Parathyroid adenoma (tissue), 2 donors: ENCODE measurements at regions not wholly inside any gene's neighbourhood (a gene's known extent, or its start where the extent isn't known, plus 50 kb on each side); places are given as distances from the start of the nearest gene placed in this dataset.

ENCODE experiments used
- H2AFZ ChIP-seq: fragments of 300-600 bp; sonication (generic); one replicate; pipeline ENCODE4 v1.7.0; 2017; ENCODE audit warnings: antibody characterized with exemption, mild to moderate bottlenecking
- H3K27ac ChIP-seq: fragments of 300-600 bp; sonication (generic); one replicate; pipeline ENCODE4 v1.7.0; 2017
- H3K27me3 ChIP-seq: fragments of 300-600 bp; sonication (generic); one replicate; pipeline ENCODE4 v1.7.0; 2017; ENCODE audit warnings: low read length; ENCODE audit not compliant: control insufficient read depth, insufficient read depth
- H3K36me3 ChIP-seq: fragments of 300-600 bp; sonication (generic); one replicate; pipeline ENCODE4 v1.7.0; 2017; ENCODE audit warnings: low read length; ENCODE audit not compliant: control insufficient read depth, insufficient read depth
- H3K4me1 ChIP-seq: fragments of 300-600 bp; sonication (generic); one replicate; pipeline ENCODE4 v1.7.0; 2017; ENCODE audit warnings: control low read depth
- H3K4me2 ChIP-seq: fragments of 300-600 bp; sonication (generic); one replicate; pipeline ENCODE4 v1.7.0; 2017; ENCODE audit warnings: low read length
- H3K4me3 ChIP-seq: fragments of 300-600 bp; sonication (generic); one replicate; pipeline ENCODE4 v1.7.0; 2017; ENCODE audit warnings: low read depth, low read length
- H3K79me2 ChIP-seq: fragments of 300-600 bp; sonication (generic); one replicate; pipeline ENCODE4 v1.7.0; 2017; ENCODE audit warnings: control low read depth
- H3K9ac ChIP-seq: fragments of 300-600 bp; sonication (generic); one replicate; pipeline ENCODE4 v1.7.0; 2017; ENCODE audit warnings: mild to moderate bottlenecking
- H3K9me3 ChIP-seq: fragments of 300-600 bp; sonication (generic); one replicate; pipeline ENCODE4 v1.7.0; 2017; ENCODE audit warnings: low read length; ENCODE audit not compliant: control insufficient read depth
- TF ChIP-seq, protein P1 (sequence below): fragments of 300-600 bp; sonication (generic); IDR thresholded peaks from one replicate; pipeline ENCODE4 v1.7.0; 2017; ENCODE audit warnings: antibody characterized with exemption, mild to moderate bottlenecking
- donor health status: primary hyperparathyroidism.

GRCh38 chr5:34548086-34548403 is 108.1 kb upstream of the RAI14 start:
- no peaks in the 10 kb centered on the region for H3K9me3 ChIP-seq
- no peaks in the 10 kb centered on the region for H3K4me1 ChIP-seq
- no peak overlapping the region for H3K4me3 ChIP-seq
- H3K36me3 ChIP-seq, result no peaks in the 10 kb centered on the region
- no peaks in the 10 kb centered on the region for H3K79me2 ChIP-seq
- H2AFZ ChIP-seq, result no peak overlapping the region
- no peak overlapping the region for H3K4me2 ChIP-seq
- no peaks in the 10 kb centered on the region for H3K27me3 ChIP-seq
- TF ChIP-seq, protein P1, sequence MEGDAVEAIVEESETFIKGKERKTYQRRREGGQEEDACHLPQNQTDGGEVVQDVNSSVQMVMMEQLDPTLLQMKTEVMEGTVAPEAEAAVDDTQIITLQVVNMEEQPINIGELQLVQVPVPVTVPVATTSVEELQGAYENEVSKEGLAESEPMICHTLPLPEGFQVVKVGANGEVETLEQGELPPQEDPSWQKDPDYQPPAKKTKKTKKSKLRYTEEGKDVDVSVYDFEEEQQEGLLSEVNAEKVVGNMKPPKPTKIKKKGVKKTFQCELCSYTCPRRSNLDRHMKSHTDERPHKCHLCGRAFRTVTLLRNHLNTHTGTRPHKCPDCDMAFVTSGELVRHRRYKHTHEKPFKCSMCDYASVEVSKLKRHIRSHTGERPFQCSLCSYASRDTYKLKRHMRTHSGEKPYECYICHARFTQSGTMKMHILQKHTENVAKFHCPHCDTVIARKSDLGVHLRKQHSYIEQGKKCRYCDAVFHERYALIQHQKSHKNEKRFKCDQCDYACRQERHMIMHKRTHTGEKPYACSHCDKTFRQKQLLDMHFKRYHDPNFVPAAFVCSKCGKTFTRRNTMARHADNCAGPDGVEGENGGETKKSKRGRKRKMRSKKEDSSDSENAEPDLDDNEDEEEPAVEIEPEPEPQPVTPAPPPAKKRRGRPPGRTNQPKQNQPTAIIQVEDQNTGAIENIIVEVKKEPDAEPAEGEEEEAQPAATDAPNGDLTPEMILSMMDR, result no peak
- H3K27ac ChIP-seq, result no peak overlapping the region
- H3K9ac ChIP-seq, result no peak overlapping the region

DNA sequence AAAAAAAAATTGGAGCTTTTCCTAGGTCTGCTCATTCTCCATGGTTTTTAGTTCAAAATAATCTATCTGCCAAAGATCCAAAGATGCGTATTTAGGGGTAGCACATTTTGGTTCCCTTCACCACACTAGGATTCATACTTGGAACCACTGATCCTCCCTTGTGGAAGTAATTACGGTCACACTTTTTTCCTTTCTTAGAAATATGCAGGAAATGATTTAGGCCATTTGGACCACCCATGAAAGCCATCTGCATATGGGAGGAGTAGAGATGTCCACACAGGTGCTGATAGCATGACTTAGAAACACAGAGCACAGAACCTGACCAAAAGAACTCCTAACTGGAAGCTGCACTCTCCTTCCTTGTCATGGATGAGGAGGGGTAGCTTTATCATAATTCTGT is 105.9 kb upstream of the RAI14 start:
- no peaks in the 10 kb centered on the region for H3K4me1 ChIP-seq
- TF ChIP-seq, protein P1, result no peak
- no peaks in the 10 kb centered on the region for H3K79me2 ChIP-seq
- no peak overlapping the region for H3K27ac ChIP-seq
- H3K9me3 ChIP-seq, result no peaks in the 10 kb centered on the region
- H3K9ac ChIP-seq, result no peak overlapping the region
- no peak overlapping the region for H3K4me3 ChIP-seq
- H3K27me3 ChIP-seq, result no peaks in the 10 kb centered on the region
- no peaks in the 10 kb centered on the region for H3K36me3 ChIP-seq
- H3K4me2 ChIP-seq, result no peak overlapping the region
- H2AFZ ChIP-seq, result no peak overlapping the region

GRCh38 chr5:34550964-34551363 is 105.2 kb upstream of the RAI14 start:
- TF ChIP-seq, protein P1, result no peak
- Histone ChIP-seq H3K4me1 (no peaks in the 10 kb centered on the region), H3K27me3 (no peaks in the 10 kb centered on the region), H3K9ac (no peak overlapping the region), H3K79me2 (no peaks in the 10 kb centered on the region), H3K9me3 (no peaks in the 10 kb centered on the region), H2AFZ (no peak overlapping the region), H3K36me3 (no peaks in the 10 kb centered on the region), H3K27ac (no peak overlapping the region), H3K4me2 (no peak overlapping the region), H3K4me3 (no peak overlapping the region)

GRCh38 chr5:34551911-34552433 is 104.2 kb upstream of the RAI14 start:
- no peak overlapping the region for H3K9ac ChIP-seq
- no peaks in the 10 kb centered on the region for H3K79me2 ChIP-seq
- H3K27me3 ChIP-seq, result no peaks in the 10 kb centered on the region
- no peak overlapping the region for H2AFZ ChIP-seq
- TF ChIP-seq, protein P1, result no peak
- H3K9me3 ChIP-seq, result no peaks in the 10 kb centered on the region
- no peak overlapping the region for H3K4me2 ChIP-seq
- H3K4me3 ChIP-seq, result no peak overlapping the region
- no peak overlapping the region for H3K27ac ChIP-seq
- H3K36me3 ChIP-seq, result no peaks in the 10 kb centered on the region
- no peaks in the 10 kb centered on the region for H3K4me1 ChIP-seq

DNA sequence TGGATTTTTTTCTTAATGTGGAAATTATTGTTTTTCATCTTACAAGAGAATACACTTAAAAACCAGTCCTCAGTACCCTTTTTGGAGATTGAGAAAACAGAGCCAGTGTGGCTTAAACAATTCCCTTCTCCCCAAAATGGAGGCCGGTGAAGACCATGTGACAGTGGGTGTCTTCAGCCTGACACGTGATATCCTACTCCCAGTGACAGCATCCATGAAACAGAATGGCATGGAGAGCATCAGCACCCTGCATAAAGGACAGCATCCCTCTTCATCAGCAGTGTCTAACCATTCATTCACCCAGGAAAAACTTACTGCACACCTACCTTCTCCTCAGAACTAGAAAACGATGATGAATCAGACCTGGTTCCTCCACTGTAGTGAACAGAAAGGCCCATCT is 103.4 kb upstream of the RAI14 start:
- Histone ChIP-seq H3K36me3 (no peaks in the 10 kb centered on the region), H3K9me3 (no peaks in the 10 kb centered on the region), H3K27ac (no peak overlapping the region), H3K4me3 (no peak overlapping the region), H3K4me1 (no peaks in the 10 kb centered on the region), H3K4me2 (no peak overlapping the region), H3K9ac (no peak overlapping the region), H3K79me2 (no peaks in the 10 kb centered on the region), H2AFZ (no peak overlapping the region), H3K27me3 (no peaks in the 10 kb centered on the region)
- TF ChIP-seq, protein P1, result no peak
